ENCODE measurements at regions not wholly inside any gene's neighbourhood (a gene's known extent, or its start where the extent isn't known, plus 50 kb on each side); places are given as distances from the start of the nearest gene placed in this dataset.

- Mint-ChIP-seq H3K36me3 (ENCODE audit: insufficient read depth, unreplicated experiment) (no peaks in the 10 kb centered on the region), H3K27me3 (ENCODE audit: insufficient read depth, unreplicated experiment) (peaks cover 11% of the 10 kb centered on the region), H3K4me3 (ENCODE audit: unreplicated experiment) (no peak overlapping the region), H3K27ac (ENCODE audit: low read depth, unreplicated experiment) (no peak overlapping the region), H3K9me3 (ENCODE audit: unreplicated experiment) (no peaks in the 10 kb centered on the region), H3K4me1 (ENCODE audit: insufficient read depth, unreplicated experiment) (no peaks in the 10 kb centered on the region)
- ChIA-PET POLR2A (no interaction called here), CTCF (no interaction called here)
- intact Hi-C loops (cut with micrococcal nuclease): no loop called here
- no peak for DNase-seq (ENCODE audit: unreplicated experiment)
- no TSS peak for BruUV-seq (replicated peaks)
- no peak for TF ChIP-seq CTCF (IDR thresholded peaks at IDR 0.05; ENCODE audit: unreplicated experiment)
These were observed 343.0 kb downstream of the PLOD2 start for GRCh38 chr3:145817870-145818483.

GRCh38 chr3:145820170-145820569 is 340.8 kb downstream of the PLOD2 start:
- TF ChIP-seq CTCF (IDR thresholded peaks at IDR 0.05; ENCODE audit: unreplicated experiment): no peak
- BruUV-seq (replicated peaks): no TSS peak
- no peak for DNase-seq (ENCODE audit: unreplicated experiment)
- Mint-ChIP-seq H3K27me3 (ENCODE audit: insufficient read depth, unreplicated experiment) (peaks cover 11% of the 10 kb centered on the region), H3K9me3 (ENCODE audit: unreplicated experiment) (no peaks in the 10 kb centered on the region), H3K27ac (ENCODE audit: low read depth, unreplicated experiment) (no peak overlapping the region), H3K4me1 (ENCODE audit: insufficient read depth, unreplicated experiment) (no peaks in the 10 kb centered on the region), H3K4me3 (ENCODE audit: unreplicated experiment) (no peak overlapping the region), H3K36me3 (ENCODE audit: insufficient read depth, unreplicated experiment) (no peaks in the 10 kb centered on the region)
- intact Hi-C loops (cut with micrococcal nuclease): no loop called here
- CTCF ChIA-PET: no interaction called here
- POLR2A ChIA-PET: no interaction called here

- TF ChIP-seq CTCF (IDR thresholded peaks at IDR 0.05; ENCODE audit: unreplicated experiment): no peak
- CTCF ChIA-PET: no interaction called here
These were observed 318.6 kb downstream of the PLOD2 start for GRCh38 chr3:145842294-145842902.

GRCh38 chr3:145843561-145843960 is 317.4 kb downstream of the PLOD2 start:
- TF ChIP-seq CTCF (IDR thresholded peaks at IDR 0.05; ENCODE audit: unreplicated experiment): no peak
- intact Hi-C loops (cut with micrococcal nuclease): no loop called here
- Mint-ChIP-seq H3K4me3 (ENCODE audit: unreplicated experiment) (no peak overlapping the region), H3K27ac (ENCODE audit: low read depth, unreplicated experiment) (no peak overlapping the region), H3K9me3 (ENCODE audit: unreplicated experiment) (no peaks in the 10 kb centered on the region), H3K36me3 (ENCODE audit: insufficient read depth, unreplicated experiment) (no peaks in the 10 kb centered on the region), H3K27me3 (ENCODE audit: insufficient read depth, unreplicated experiment) (peaks cover 32% of the 10 kb centered on the region), H3K4me1 (ENCODE audit: insufficient read depth, unreplicated experiment) (no peaks in the 10 kb centered on the region)
- no peak for DNase-seq (ENCODE audit: unreplicated experiment)
- CTCF ChIA-PET: no interaction called here
- BruUV-seq (replicated peaks): no TSS peak
- POLR2A ChIA-PET: no interaction called here

More at GRCh38 chr3:145842294-145842902, 318.6 kb downstream of the PLOD2 start:
- no TSS peak for BruUV-seq (replicated peaks)
- H3K36me3 Mint-ChIP-seq (ENCODE audit: insufficient read depth, unreplicated experiment): no peaks in the 10 kb centered on the region
- peaks cover 21% of the 10 kb centered on the region for H3K27me3 Mint-ChIP-seq (ENCODE audit: insufficient read depth, unreplicated experiment)
- no peaks in the 10 kb centered on the region for H3K4me1 Mint-ChIP-seq (ENCODE audit: insufficient read depth, unreplicated experiment)
- POLR2A ChIA-PET: no interaction called here
- no peak overlapping the region for H3K4me3 Mint-ChIP-seq (ENCODE audit: unreplicated experiment)
- DNase-seq (ENCODE audit: unreplicated experiment): no peak
- no peak overlapping the region for H3K27ac Mint-ChIP-seq (ENCODE audit: low read depth, unreplicated experiment)
- no peaks in the 10 kb centered on the region for H3K9me3 Mint-ChIP-seq (ENCODE audit: unreplicated experiment)
- intact Hi-C loops (cut with micrococcal nuclease): no loop called here
